NK-92 treated with Interleukin-12 subunit alpha and Interleukin-12 subunit beta, amount 100 ng/mL, for 24 hours (cell line): ENCODE measurements at regions not wholly inside any gene's neighbourhood (a gene's known extent, or its start where the extent isn't known, plus 50 kb on each side); places are given as distances from the start of the nearest gene placed in this dataset.

Experiments
- DNase-seq: peaks from one replicate; lab custom pipeline; 2025; lab: John Stamatoyannopoulos, UW

DNA sequence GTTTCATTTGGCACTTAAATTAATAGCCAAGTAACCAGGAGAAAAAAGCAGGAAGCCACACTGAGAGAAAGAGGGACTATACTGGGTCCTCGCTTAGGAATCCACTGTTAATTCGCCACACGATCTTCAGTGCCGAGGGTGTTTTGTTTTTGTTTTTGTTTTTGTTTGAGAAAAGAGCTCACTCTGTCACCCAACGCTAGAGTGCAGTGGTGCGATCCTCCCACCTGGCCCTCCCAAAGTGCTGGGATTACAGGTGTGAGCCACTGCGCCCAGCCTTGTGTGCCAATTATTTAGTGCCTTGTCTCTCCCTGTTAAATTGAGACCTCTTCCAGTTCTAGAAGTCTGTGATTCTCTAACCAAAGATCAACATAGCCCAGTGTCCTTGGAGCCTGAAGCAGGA, 53.8 kb upstream of the TPM1 start:
- DNase-seq: no peak

DNA sequence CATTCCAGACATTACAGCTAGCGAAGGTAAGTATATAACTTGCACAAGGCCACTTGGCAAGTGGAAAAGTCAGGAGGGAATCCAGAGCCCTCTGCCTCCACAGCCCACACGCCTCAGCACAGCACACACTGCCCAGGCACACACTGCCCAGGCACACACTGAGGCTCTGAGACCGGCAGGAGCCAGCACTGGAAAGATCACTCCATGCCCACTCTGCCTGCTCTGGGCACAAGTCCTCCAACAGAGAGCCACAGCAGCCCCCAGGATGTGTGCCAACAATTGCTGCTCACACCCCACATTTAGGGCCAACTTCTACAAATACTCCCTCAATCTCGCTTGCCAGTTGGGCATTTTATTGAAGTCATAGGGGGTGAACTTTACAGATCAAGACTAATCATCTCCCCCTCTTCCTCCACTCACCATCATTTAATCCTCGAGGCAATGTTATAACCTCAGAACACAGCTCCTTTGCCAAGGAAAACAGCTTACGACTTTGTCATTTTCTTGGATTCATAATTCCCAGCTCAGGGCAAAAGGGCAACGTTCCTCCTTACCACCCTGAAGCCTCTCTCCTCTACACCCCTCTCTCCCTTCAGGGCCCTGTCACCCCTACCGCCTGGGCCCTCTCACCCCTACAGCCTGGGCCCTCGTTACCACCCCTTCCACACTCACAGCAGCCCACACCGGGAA, 53.0 kb upstream of the TPM1 start:
- no peak for DNase-seq

DNA sequence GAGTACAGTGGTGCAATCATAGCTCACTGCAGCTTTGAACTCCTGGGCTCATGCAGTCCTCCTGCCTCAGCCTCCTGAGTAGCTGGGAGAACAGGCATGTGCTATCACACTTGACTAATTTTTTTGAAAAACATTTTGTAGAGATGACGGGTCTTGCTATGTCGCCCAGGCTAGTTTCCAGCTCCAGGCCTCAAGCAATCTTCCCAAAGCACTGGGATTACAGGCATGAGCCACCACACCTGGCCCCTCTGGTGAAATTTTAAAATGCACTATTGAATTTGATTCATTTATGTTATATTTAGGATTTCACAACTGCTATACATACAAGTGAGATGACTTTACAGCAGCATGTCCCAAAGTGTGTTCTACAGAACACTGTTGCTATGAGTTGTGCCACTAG, 50.8 kb upstream of the TPM1 start:
- DNase-seq: no peak

DNA sequence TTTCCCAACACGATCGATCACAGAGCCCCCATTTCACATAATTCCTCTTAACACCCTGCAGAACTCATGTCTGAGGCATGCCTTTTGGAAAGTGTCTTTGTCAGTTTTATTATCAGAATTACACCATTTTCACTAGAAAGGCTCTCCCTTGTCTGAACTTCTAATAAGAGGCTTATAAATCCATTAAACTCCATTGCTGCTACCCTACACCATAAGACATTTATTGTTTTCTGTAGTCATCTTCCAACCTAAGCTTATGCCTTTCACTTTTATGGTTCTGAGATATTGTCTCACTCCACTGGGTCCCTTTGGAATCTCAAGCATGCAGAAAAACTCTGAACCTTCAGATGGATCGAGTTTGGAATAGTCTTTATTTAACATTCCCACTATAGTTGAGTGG, 50.2 kb upstream of the TPM1 start:
- DNase-seq: no peak
